ENCODE measurements at regions not wholly inside any gene's neighbourhood (a gene's known extent, or its start where the extent isn't known, plus 50 kb on each side); places are given as distances from the start of the nearest gene placed in this dataset.
"Not testable (repeated sequence)": the region's sequence is repeated elsewhere in the genome, so short reads cannot be mapped to it uniquely, and the experiment has no call there.

DNA sequence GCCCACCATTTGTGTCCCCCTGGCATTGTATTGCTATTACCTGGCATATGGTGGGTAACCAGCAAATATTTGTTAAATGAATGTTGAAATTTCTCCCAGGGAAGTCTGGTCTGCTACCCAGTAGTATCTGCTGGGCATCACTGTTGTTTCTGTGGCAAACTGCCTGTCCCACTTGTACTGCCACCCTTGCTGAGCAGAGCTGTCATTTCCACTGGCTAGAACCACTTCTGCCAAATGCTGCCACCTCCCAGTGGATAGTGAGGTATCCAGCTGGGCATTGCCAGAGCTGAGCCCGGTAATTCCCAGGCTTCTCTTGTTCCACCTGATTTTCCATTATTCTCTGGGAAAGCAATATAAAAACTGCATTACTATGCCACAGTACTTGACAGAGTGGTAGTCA, 186.7 kb upstream of the NOCT start:
- intact Hi-C loops (cut with DNase I): no loop called here
- ATAC-seq: no peak
- no peak for DNase-seq (ENCODE audit: low spot score)

DNA sequence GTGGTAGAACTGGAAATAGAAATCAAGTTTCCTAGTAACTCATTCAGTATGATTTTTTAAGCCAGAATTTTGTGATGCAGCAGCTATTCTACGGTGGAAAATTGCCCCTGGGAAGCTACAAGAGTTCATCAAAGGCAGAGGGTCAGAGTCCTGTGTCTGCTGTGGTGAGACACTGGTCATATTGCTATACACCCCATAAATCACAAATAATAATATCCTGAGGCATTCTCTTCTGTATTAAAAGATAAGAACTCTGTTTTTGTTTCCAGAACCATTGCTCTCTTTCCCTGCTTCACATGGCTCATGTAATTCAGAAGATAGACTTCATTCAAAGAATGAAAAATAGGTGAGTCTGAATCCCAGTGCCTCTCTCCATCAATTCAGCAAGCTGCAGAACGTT, 188.8 kb upstream of the NOCT start:
- intact Hi-C loops (cut with DNase I): no loop called here
- ATAC-seq (no peak), DNase-seq (ENCODE audit: low spot score) (no peak)

DNA sequence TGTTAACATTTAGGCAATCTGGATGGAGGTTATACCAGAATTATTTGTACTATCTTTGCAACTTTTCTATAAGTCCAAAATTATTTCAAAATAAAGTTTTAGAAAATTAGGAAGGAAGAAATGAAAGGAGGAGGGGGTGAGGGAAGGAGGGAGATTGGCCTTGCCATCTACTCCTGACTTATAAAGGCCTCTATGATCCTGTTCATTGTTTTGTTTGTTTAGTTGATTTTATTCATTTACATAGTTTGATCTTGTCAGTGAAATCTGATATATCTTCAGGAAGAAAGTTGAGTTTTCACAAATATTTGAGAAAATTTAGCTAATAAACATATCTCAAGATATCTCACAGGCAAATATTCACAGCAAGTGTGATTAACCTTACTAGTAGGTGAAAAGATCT, 189.3 kb upstream of the NOCT start:
- no peak for ATAC-seq
- intact Hi-C loops (cut with DNase I): no loop called here
- DNase-seq (ENCODE audit: low spot score): no peak

DNA sequence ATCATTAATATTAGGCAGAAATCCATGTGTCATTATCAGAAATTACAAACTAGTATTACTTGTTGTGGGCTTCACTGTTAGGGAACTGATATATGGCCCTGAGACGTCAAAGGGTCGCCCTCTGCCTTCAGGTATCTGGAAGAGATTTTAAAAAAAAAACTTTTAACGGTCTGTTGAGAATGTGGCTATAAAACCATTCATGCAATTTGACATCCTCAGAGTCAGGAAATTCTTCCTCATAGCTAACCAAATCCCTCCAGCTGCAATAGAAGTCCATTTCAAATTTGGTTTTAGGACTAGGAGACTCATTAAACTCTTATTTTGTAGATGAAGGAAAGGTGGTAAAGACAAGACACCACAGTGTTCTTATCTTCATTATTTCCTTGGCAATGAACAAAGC, 194.2 kb upstream of the NOCT start:
- intact Hi-C loops (cut with DNase I): no loop called here
- ATAC-seq (no peak), DNase-seq (ENCODE audit: low spot score) (no peak)

DNA sequence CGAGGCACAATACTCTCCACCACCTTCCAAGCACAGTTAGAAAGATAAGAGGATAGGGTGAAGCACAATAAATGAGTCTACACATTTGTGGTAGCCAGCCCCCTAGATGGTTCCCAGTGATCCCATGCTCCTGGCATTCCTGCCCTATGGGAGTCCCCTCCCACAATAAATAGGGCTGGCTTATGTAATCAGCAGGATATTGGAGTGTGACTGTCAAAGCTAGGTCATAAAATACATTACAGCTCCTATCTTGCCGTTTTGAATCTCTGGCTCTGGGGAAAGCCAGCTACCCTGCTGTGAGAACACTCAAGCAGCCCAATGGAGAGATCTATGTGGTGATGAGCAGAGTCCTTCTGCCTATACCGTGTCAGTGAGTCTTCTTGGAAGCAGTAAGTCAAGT, 198.7 kb upstream of the NOCT start:
- no peak for DNase-seq (ENCODE audit: low spot score)
- ATAC-seq: no peak
- intact Hi-C loops (cut with DNase I): no loop called here

DNA sequence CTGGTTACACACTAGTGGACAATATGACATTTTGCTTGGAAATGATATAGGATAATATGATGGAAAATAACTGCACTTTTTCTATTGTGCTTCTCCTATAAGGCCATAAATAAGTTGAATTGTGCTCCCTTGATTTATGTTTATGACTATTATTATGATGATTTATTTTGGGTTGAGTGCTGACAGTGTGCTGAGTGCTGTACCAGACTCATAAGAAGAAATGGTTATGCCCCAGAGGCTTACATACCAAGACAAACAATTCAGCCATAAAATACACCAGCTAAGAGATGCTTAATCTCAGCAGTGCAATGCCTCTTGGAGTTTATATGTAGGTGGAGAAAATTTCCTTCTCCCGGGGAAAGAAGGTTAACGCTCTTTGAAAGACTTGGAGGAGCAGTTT, 199.8 kb upstream of the NOCT start:
- ATAC-seq (no peak), DNase-seq (ENCODE audit: low spot score) (no peak)
- intact Hi-C loops (cut with DNase I): no loop called here

DNA sequence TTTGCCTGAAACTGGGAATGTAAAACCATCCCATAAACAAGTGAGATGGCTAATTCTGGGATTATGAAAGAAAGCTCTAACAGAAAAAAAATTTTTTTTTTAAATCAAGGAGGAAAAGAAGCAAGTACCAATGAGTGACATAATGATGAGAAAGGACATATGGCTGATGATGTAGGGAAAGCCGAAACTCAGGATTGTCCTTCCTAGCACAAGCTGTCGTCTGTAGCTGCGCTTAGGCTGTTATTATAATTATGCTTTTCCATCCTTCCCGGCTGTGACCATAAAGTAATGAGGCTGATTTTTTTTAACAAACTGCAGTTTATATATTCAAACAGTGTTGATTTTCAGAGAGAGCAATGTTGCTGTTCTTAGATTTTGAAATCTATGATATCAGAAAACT, 209.8 kb upstream of the NOCT start:
- intact Hi-C loops (cut with DNase I): no loop called here
- DNase-seq (ENCODE audit: low spot score) (no peak), ATAC-seq (no peak)

DNA sequence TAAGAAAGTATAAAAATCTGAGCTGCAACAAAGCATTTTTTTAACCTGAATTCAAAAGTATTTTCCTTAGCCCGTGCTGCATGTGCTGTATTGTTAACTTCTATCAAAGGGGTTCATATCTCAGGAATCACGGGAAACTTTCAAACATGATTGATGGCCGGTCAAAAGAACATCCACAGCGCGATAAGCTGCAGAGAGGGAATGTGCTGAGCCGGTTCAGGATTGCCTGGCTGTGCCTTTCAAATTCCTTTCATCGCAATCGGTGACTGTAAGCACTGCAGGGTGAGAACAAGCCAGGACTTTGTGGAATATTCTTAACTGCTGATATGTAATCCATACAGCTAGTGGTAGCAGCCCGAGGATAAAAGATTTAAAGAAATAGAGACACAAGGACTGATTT, 210.9 kb upstream of the NOCT start:
- ATAC-seq: no peak
- DNase-seq (ENCODE audit: low spot score): no peak
- intact Hi-C loops (cut with DNase I): no loop called here

DNA sequence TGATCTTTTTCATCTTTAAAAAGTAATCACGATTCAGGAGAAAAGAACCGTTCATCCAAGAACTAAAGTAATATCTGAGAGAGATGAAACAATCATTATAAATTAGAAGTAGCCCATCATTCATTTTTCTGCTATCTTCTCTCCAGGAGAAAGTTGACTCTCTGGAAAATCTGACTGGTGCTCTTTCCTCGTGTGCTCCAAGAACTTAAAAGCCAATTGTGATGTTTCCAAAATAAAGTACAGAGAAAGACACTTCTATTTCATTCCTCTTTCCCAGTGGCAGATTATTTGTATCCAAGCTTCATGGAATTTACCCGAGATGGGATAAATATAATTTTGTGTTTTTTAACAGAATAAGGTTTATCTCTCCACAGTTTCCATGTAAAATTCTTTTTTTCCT, 212.5 kb upstream of the NOCT start:
- intact Hi-C loops (cut with DNase I): no loop called here
- DNase-seq (ENCODE audit: low spot score) (no peak), ATAC-seq (no peak)

DNA sequence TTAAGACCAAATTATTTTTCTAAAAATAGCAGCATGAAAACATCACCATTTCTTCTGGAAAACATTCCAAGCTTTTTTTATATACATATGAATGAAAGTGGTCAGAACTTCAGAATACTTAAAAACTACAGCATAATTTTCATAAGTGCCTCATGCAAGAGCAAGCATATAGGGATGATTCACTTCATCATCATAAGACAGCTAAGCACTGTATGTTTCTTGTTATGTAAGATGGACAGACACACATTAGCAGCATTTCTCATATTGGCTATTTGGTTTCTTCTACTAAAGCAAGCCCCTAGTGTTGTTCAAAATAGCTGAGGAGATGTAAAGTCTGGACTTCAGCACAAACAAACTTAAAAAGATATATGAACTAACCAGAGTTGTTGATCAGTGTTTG, 213.1 kb upstream of the NOCT start:
- ATAC-seq (no peak), DNase-seq (ENCODE audit: low spot score) (no peak)
- intact Hi-C loops (cut with DNase I): no loop called here

DNA sequence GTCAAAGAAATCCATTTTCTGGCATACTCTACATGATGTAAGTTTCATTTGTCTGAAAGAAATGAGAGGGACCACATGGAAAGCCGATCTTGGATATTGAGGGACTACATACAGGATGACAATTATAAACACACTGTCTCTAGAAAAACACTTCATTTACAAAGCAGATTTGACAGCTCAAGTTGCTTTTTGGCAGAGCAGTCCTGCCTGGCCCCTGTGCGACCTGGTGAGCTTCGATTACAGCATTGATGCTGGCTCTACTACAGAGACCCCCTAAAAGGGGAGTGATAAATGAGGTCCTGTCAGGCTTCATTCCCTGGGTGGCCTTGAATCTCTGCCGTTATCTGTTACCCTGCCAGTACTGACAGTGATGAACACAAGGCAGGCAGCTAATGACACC, 215.2 kb upstream of the NOCT start:
- ATAC-seq (no peak), DNase-seq (ENCODE audit: low spot score) (no peak)
- intact Hi-C loops (cut with DNase I): no loop called here

DNA sequence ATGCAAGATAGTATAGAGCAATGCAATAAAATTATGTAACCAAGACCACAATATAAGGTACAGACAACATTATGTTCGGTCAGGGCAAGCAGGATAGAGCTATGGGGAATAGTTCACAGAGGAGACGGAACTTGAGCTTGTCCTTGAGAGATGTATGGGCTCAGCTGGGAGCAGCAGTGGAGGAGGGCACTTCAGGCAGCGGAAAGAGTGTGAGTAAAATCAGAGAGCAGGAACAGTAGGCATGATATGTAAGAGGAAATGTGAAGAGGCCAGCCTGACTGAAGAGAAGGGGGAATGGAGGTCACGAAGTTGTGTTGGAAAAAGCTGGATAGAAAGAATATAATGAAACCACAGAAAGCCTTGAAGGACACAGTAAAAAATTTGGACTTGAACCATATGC, 217.2 kb upstream of the NOCT start:
- no peak for ATAC-seq
- intact Hi-C loops (cut with DNase I): no loop called here
- DNase-seq (ENCODE audit: low spot score): no peak

DNA sequence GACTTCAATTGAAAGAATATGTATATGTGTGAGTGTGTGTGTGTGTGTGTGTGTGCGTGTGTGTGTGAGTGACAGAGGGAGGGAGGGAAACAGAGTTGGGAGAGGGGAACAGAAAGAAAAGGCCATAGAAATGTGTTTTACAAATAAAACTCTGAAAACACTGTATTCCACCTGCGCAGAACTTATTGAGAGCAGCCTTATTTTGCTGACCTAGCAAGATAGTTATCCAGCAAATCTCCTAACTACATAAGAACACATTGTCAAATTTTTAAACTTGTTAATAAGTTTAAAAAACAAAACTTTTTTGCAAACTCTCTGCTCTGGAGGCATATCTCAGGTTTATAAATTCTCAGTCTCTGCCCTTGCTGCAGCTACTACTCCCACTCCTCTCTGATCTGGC, 217.9 kb upstream of the NOCT start:
- DNase-seq (ENCODE audit: low spot score) (no peak), ATAC-seq (no peak)
- intact Hi-C loops (cut with DNase I): no loop called here

DNA sequence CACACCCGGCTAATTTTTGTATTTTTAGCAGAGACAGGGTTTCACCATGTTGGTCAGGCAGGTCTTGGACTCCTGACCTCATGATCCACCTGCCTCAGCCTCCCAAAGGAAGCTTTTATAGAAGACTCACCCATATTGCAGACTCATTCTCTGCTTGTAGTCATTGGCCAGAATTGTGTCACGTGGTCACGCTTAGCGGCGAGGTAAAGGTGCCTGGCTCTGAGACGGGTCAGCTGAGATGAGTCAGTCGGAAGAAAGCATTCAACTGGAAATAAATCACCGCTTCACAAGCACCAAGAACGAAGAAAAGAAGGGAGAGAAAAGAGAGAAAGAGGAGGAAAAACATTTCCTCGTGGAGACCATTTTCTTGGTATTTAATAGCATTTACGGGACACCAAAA, 218.8 kb upstream of the NOCT start:
- intact Hi-C loops (cut with DNase I): no loop called here
- ATAC-seq: no peak
- DNase-seq (ENCODE audit: low spot score): no peak

DNA sequence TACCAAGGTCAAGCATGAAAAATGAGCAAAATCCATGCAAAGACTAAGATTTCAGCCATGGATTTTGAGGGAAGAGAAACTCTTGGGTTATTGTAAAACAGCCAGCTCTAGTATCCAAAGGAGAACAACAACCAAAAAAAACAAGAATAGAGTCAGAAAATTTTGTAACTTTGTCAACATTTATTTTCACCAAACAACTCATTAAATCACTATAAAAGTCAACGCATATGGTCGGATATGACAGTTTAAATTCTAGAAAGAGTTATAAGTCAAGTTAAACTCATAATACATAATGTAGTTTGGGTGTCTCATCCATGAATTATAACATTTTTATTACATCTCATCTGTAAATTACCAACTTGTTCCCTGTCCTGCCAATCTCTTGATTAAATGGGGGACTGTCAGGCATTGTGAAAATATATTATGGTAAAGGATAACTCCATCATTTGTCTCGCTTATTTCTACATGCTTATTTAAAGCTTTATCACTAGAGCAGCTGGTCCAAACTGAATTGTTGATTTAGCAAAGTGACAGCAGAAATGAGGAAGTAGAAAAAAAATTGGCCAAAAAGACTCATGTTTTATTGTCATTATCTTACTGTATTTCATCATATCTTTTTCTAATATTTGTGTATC, 224.8 kb upstream of the NOCT start:
- DNase-seq (ENCODE audit: low spot score) (no peak), ATAC-seq (no peak)
- intact Hi-C loops (cut with DNase I): no loop called here

DNA sequence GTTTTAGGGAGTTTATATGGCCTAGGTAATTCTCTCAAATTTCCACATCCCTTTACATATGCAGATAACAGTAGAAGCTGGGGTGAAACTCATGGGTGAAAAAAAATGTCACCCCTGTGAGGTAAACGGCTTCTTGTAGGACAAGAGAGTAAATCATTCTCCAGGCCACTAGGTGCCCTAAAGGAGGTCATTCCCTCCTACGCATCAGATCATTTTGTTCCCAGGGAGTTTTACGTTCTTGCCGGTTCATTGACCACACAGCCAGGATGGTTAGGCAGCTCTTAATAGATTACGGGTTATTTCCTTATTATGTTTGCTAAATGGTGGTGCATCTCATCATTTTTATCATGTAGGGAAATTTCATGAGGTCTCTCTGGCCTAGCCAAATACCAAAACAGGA, 225.8 kb upstream of the NOCT start:
- intact Hi-C loops (cut with DNase I): no loop called here
- ATAC-seq: no peak
- no peak for DNase-seq (ENCODE audit: low spot score)

DNA sequence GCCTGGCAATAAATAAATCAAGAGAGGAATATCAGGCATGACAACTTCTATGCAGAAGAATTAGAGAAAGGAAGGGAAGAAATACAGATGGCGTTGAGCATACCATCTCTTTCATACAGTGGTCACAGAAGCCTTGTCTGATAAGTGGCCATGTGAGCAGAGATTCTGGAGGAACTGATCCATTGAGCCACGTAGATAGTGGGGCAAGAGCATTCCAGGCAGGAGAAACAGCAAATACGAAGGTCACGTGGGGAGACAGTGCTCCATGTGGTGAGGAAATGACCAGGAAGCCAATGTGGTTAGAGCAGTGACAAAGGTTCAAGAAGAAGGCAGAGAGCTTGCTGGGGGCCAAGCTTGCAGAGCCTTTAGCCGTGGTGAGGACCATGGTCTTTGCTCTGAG, 226.7 kb upstream of the NOCT start:
- DNase-seq (ENCODE audit: low spot score): no peak
- ATAC-seq: no peak
- intact Hi-C loops (cut with DNase I): no loop called here

DNA sequence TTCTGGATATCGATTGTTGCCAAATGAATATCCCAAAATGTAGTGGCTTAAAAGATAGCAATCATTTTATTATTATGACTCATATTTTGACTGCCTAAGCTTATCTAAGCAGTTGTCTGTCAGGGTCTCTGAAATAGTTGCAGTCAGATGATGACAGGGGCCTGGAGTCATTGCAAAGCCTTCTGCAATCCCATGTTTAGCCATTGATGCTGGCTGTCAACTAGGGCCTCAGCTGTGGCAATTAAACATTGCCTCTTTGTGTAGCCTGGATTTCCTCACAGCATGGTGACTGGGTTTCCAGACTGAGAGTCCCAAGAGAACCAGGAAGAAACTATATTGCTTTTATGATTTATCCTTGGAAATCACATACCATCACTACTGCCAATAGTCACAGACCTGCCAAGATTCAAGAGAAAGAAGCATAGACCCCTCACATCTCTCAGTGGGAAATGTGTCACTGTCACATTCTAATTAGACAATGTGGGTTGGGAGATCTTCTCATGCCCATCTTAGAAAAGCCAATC, 227.3 kb upstream of the NOCT start:
- intact Hi-C loops (cut with DNase I): no loop called here
- ATAC-seq (no peak), DNase-seq (ENCODE audit: low spot score) (no peak)

DNA sequence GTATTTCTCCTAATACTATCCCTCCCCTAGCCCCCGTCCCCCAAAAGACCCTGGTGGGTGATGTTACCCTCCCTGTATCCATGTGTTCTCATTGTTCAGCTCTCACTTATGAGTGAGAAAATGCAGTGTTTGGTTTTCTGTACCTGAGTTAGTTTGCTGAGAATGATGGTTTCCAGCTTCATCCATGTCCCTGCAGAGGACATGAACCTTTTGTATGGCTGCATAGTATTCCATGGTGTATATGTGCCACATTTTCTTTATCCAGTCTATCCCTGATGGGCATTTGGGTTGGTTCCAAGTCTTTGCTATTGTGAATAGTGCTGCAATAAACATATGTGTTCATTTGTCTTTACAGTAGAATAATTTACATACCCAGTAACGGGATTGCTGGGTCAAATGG, 235.8 kb upstream of the NOCT start:
- ATAC-seq; intact Hi-C loops (cut with DNase I); DNase-seq (ENCODE audit: low spot score): not testable (repeated sequence)

DNA sequence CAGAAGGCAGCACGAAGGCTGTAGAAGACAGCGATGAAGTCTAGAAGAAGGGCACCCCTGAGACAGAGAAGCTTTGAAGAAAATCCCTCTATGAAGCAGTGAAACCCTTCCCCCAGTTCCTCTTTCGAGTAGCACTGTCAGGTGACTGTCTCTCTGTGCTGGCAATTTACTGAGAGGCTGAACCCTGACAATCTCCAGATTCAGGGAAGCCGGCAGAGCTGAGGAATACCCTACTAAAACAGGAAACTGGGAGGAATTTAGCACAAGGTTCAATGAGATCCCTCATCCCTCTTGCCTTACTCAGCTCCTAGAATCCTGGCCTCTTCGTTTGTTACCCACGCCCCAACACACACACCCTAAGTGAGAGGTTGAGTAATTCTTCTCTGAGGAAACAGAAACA, 239.7 kb upstream of the NOCT start:
- ATAC-seq (peak; percentile 81), DNase-seq (ENCODE audit: low spot score) (no peak)
- intact Hi-C loops (cut with DNase I): no loop called here

DNA sequence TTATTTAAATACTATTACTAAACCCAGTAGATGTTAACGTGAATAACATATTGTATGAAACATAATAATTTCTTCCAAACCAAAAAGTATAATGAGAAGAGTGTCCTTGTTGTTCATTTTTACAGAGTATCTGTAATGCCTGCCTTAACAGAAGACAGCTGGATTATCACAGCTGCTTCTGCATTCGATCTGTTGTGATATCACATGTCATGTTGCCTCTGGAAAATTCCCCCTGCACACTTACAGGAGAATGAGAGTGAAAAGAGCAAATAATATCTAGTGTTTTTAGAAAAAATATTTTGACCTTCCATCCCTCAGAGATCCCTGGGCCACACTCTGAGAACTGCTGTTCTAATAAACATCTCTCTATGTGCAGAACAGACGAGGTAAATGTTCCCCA, 240.1 kb upstream of the NOCT start:
- no peak for DNase-seq (ENCODE audit: low spot score)
- ATAC-seq: peak; percentile 82
- intact Hi-C loops (cut with DNase I): no loop called here

DNA sequence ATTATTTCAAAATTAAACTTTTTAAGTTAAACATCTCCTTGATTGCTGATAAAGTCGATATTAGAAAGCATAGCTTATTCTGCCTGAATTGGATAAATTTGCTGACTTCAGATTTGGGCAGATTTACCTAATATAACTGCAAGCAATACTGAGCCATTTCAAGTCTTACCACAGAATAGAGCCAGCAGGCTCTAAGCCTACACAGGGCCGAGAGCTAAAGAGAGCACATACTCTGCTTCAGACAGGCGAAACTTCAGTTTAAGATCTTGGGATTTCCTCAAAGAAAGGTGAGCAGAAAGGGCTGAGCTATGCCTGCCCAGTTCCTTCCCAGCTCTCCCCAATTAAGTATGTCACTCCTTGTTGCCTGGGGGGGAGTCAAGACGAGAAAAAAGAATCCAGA, 240.6 kb upstream of the NOCT start:
- ATAC-seq (peak; percentile 48), DNase-seq (ENCODE audit: low spot score) (no peak)
- intact Hi-C loops (cut with DNase I): no loop called here
